ENCODE measurements at regions not wholly inside any gene's neighbourhood (a gene's known extent, or its start where the extent isn't known, plus 50 kb on each side); places are given as distances from the start of the nearest gene placed in this dataset.

DNA sequence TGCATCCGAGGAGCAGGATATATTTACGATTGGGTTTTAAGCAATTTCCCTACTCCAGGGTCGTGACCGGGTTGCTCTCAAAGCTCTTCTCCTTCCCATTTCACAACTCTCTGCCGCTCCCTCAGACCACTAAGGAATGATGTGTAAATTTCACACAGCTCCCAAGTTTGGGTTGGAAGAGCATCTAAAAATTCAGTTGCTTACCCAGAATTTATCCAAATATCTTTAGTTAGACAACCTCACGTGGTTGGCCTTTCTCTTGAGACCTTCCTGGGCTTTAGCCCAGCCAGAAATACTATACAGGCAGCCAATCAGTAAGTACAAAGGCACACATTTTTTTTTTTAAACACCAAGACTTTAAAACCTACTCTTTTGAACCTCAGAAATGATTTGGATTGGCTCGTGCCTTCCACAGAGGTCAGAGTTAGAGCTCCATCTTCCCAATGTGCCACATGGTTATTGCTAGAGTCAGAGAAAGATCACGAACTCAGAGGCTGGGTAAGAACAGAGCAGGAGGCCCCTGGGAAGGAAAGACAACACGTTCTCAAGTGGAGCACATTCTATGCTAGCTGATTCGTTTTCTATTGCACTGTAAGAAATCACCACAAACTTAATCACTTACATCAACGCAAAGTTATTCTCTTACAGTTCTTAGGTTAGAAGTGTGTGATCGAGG lies 335.4 kb upstream of the MGMT start:
- POLR2A ChIA-PET = no interaction called here
- RAD21 ChIA-PET (ENCODE audit: low non-redundant PET in 1 of 2, low total read pairs in 2 of 2, uncharacterized antibody in 2 of 2, unreplicated experiment in 2 of 2) = no interaction called here
- Histone ChIP-seq H3K4me1 (ENCODE audit: control insufficient read depth in 1 of 2, insufficient read depth in 2 of 2, low read length in 2 of 2) (no peaks in the 10 kb centered on the region), H3K36me3 (ENCODE audit: control insufficient read depth in 1 of 2, insufficient read depth in 2 of 2, low read length in 2 of 2) (no peaks in the 10 kb centered on the region), H3K9ac (ENCODE audit: low read length) (no peak overlapping the region), H3K4me3 (replicated peaks in 1 of 2; ENCODE audit: low read depth in 1 of 2, low read length in 2 of 2) (no peak overlapping the region), H2AFZ (ENCODE audit: low read depth, low read length, poor library complexity, severe bottlenecking) (no peak overlapping the region), H3K9me3 (ENCODE audit: control insufficient read depth in 1 of 2, insufficient read depth in 1 of 2, low read depth in 1 of 2, low read length in 2 of 2) (peaks cover 0 to 12% of the 10 kb centered on the region in 2 experiments; a peak in 2 of 4 replicates), H3K27ac (ENCODE audit: low read depth, low read length) (no peak overlapping the region), H3K4me2 (ENCODE audit: low read length) (no peak overlapping the region), H3K9me2 (ENCODE audit: insufficient read depth) (no peaks in the 10 kb centered on the region), H4K20me1 (ENCODE audit: insufficient read depth) (no peaks in the 10 kb centered on the region), H3K27me3 (ENCODE audit: insufficient read depth, low read length) (no peaks in the 10 kb centered on the region), H3K79me2 (ENCODE audit: insufficient read depth, low read length) (no peaks in the 10 kb centered on the region)
- intact Hi-C loops (cut with micrococcal nuclease) = loop anchor here (2.0 kb wide), 1 partner anchor 55 kb away; no protein-coding TSS in a partner anchor
- ATAC-seq (no peak), DNase-seq (ENCODE audit: low read depth, low spot score) (no peak)
- BruUV-seq (replicated peaks) = no TSS peak
- TF ChIP-seq FOSL1 (IDR thresholded peaks at IDR 0.05; ENCODE audit: low read depth) (no peak), TCF7L2 (IDR thresholded peaks at IDR 0.05; ENCODE audit: borderline replicate concordance, extremely low read depth, insufficient read depth, insufficient read length) (no peak), ZBTB33 (IDR thresholded peaks at IDR 0.05; ENCODE audit: extremely low read depth, insufficient replicate concordance, low read length) (no peak), SP1 (IDR thresholded peaks at IDR 0.05; ENCODE audit: low read depth) (no peak), SIN3A (IDR thresholded peaks at IDR 0.05; ENCODE audit: low read depth) (no peak), SRF (IDR thresholded peaks at IDR 0.05; ENCODE audit: low read depth) (no peak), MAX (IDR thresholded peaks at IDR 0.05) (no peak), POLR2A (IDR thresholded peaks at IDR 0.05; ENCODE audit: borderline replicate concordance, extremely low read depth, insufficient read depth, insufficient read length) (no peak), YY1 (IDR thresholded peaks at IDR 0.05; ENCODE audit: extremely low read depth, insufficient replicate concordance, low read depth, low read length) (no peak)
- TF ChIP-seq, protein P1, sequence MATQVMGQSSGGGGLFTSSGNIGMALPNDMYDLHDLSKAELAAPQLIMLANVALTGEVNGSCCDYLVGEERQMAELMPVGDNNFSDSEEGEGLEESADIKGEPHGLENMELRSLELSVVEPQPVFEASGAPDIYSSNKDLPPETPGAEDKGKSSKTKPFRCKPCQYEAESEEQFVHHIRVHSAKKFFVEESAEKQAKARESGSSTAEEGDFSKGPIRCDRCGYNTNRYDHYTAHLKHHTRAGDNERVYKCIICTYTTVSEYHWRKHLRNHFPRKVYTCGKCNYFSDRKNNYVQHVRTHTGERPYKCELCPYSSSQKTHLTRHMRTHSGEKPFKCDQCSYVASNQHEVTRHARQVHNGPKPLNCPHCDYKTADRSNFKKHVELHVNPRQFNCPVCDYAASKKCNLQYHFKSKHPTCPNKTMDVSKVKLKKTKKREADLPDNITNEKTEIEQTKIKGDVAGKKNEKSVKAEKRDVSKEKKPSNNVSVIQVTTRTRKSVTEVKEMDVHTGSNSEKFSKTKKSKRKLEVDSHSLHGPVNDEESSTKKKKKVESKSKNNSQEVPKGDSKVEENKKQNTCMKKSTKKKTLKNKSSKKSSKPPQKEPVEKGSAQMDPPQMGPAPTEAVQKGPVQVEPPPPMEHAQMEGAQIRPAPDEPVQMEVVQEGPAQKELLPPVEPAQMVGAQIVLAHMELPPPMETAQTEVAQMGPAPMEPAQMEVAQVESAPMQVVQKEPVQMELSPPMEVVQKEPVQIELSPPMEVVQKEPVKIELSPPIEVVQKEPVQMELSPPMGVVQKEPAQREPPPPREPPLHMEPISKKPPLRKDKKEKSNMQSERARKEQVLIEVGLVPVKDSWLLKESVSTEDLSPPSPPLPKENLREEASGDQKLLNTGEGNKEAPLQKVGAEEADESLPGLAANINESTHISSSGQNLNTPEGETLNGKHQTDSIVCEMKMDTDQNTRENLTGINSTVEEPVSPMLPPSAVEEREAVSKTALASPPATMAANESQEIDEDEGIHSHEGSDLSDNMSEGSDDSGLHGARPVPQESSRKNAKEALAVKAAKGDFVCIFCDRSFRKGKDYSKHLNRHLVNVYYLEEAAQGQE (IDR thresholded peaks at IDR 0.05; ENCODE audit: low read depth) = no peak
- CTCF ChIA-PET = no interaction called here
